Osteoblast (primary cell): ENCODE measurements at regions not wholly inside any gene's neighbourhood (a gene's known extent, or its start where the extent isn't known, plus 50 kb on each side); places are given as distances from the start of the nearest gene placed in this dataset.

Experiments
- DNase-seq: peaks from one replicate; pipeline ENCODE4 v3.0.0; 2011; ENCODE audit warnings: low spot score, mixed read lengths; ENCODE audit not compliant: insufficient read length; ENCODE audit errors: missing footprints
- H2AFZ ChIP-seq: 2 replicates; pipeline ENCODE4 v1.6.0; 2011; ENCODE audit warnings: mild to moderate bottlenecking, low read length
- H3K27ac ChIP-seq: 2 replicates; pipeline ENCODE4 v1.5.1; 2011; ENCODE audit warnings: mild to moderate bottlenecking, low read depth, low read length, moderate library complexity
- H3K27me3 ChIP-seq: 2 replicates; pipeline ENCODE4 v1.6.0; 2012; ENCODE audit warnings: mild to moderate bottlenecking, control low read depth, inconsistent platforms, low read length, moderate library complexity; ENCODE audit not compliant: insufficient read depth
- H3K36me3 ChIP-seq: 2 replicates; pipeline ENCODE4 v1.5.1; 2011; ENCODE audit warnings: mild to moderate bottlenecking, low read length, control low read depth, moderate library complexity; ENCODE audit not compliant: insufficient read depth
- H3K4me1 ChIP-seq: 2 replicates; pipeline ENCODE4 v1.5.1; 2011; ENCODE audit warnings: mild to moderate bottlenecking, low read length, control low read depth, moderate library complexity; ENCODE audit not compliant: insufficient read depth
- H3K4me2 ChIP-seq: 2 replicates; pipeline ENCODE4 v1.6.0; 2011; ENCODE audit warnings: mild to moderate bottlenecking, low read length; ENCODE audit not compliant: insufficient read depth
- H3K4me3 ChIP-seq: fragments of 200-600 bp; sonication (generic); 3 replicates; pipeline ENCODE4 v1.5.1; 2012; ENCODE audit warnings: mild to moderate bottlenecking, low read length, inconsistent platforms; ENCODE audit not compliant: insufficient read depth
- H3K79me2 ChIP-seq: 2 replicates; pipeline ENCODE4 v1.6.0; 2012; ENCODE audit warnings: mild to moderate bottlenecking, low read length, control low read depth, inconsistent platforms; ENCODE audit not compliant: insufficient read depth
- H3K9me3 ChIP-seq: 2 replicates; pipeline ENCODE4 v1.5.1; 2011; ENCODE audit warnings: low read depth, low read length, control low read depth
- H4K20me1 ChIP-seq: 2 replicates; pipeline ENCODE4 v1.6.0; 2012; ENCODE audit warnings: mild to moderate bottlenecking, low read length, control low read depth; ENCODE audit not compliant: insufficient read depth
- CTCF ChIP-seq: IDR thresholded peaks from 2 replicates; pipeline ENCODE4 v1.5.1; 2011; ENCODE audit warnings: mild to moderate bottlenecking, low read depth, low read length, moderate library complexity; ENCODE audit errors: extremely low read depth

- Histone ChIP-seq H3K4me2 (no peak overlapping the region), H3K36me3 (no peaks in the 10 kb centered on the region), H2AFZ (no peak overlapping the region), H3K79me2 (no peaks in the 10 kb centered on the region), H3K4me3 (no peak overlapping the region), H3K27ac (no peak overlapping the region), H3K4me1 (no peaks in the 10 kb centered on the region), H4K20me1 (no peaks in the 10 kb centered on the region), H3K9me3 (peaks cover 2% of the 10 kb centered on the region), H3K27me3 (no peaks in the 10 kb centered on the region)
- no peak for TF ChIP-seq CTCF
- no peak for DNase-seq
Observed at GRCh38 chr3:164278550-164278949, 799.7 kb downstream of the SI start.

DNA sequence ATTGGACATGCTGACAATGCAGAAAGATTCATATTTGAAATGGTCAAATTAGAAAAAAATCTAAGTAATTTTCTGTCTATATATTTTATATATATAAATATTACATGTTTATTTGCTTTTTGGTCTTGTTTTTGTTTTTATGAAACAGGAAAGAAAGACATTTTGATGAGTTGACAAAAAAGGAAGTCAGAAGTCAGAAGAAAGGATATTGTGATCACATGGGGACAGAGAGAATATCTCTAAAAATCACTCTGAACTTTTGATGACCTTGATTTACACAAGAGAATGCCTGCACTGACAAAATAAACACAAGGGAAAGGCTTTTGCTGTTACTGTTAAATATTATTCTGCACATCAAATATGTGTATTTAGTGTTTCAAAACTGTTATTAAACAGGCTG, 811.2 kb downstream of the SI start:
- Histone ChIP-seq H3K9me3 (peaks cover 3% of the 10 kb centered on the region), H3K4me2 (no peak overlapping the region), H3K4me3 (no peak overlapping the region), H2AFZ (no peak overlapping the region), H3K27me3 (no peaks in the 10 kb centered on the region), H3K4me1 (no peaks in the 10 kb centered on the region), H3K36me3 (no peaks in the 10 kb centered on the region), H3K27ac (no peak overlapping the region), H4K20me1 (no peaks in the 10 kb centered on the region), H3K79me2 (no peaks in the 10 kb centered on the region)
- TF ChIP-seq CTCF: no peak
- no peak for DNase-seq

GRCh38 chr3:164250923-164251322, 827.4 kb downstream of the SI start:
- TF ChIP-seq CTCF: no peak
- H2AFZ ChIP-seq: no peak overlapping the region
- no peak for DNase-seq
- H3K9me3 ChIP-seq: no peaks in the 10 kb centered on the region
- H3K27me3 ChIP-seq: no peaks in the 10 kb centered on the region
- H4K20me1 ChIP-seq: no peaks in the 10 kb centered on the region
- H3K36me3 ChIP-seq: no peaks in the 10 kb centered on the region
- no peak overlapping the region for H3K4me2 ChIP-seq
- no peaks in the 10 kb centered on the region for H3K4me1 ChIP-seq
- H3K4me3 ChIP-seq: no peak overlapping the region
- no peak overlapping the region for H3K27ac ChIP-seq
- H3K79me2 ChIP-seq: no peaks in the 10 kb centered on the region

GRCh38 chr3:164236851-164237250, 841.4 kb downstream of the SI start:
- no peak for DNase-seq
- H4K20me1 ChIP-seq: no peaks in the 10 kb centered on the region
- no peak overlapping the region for H3K4me3 ChIP-seq
- H3K4me2 ChIP-seq: no peak overlapping the region
- H3K27me3 ChIP-seq: no peaks in the 10 kb centered on the region
- H2AFZ ChIP-seq: no peak overlapping the region
- no peaks in the 10 kb centered on the region for H3K4me1 ChIP-seq
- TF ChIP-seq CTCF: no peak
- no peaks in the 10 kb centered on the region for H3K9me3 ChIP-seq
- no peaks in the 10 kb centered on the region for H3K36me3 ChIP-seq
- no peak overlapping the region for H3K27ac ChIP-seq
- H3K79me2 ChIP-seq: no peaks in the 10 kb centered on the region
